ENCODE measurements at regions not wholly inside any gene's neighbourhood (a gene's known extent, or its start where the extent isn't known, plus 50 kb on each side); places are given as distances from the start of the nearest gene placed in this dataset.
"Not testable (repeated sequence)": the region's sequence is repeated elsewhere in the genome, so short reads cannot be mapped to it uniquely, and the experiment has no call there.

- no peak overlapping the region for H3K27ac Mint-ChIP-seq
- H3K27me3 Mint-ChIP-seq, result peaks cover 4% of the 10 kb centered on the region
- H3K4me3 Mint-ChIP-seq, result no peak overlapping the region
- peaks cover 7% of the 10 kb centered on the region for H3K4me1 Mint-ChIP-seq (ENCODE audit: unreplicated experiment)
- no peak for DNase-seq (ENCODE audit: extremely low spot score, unreplicated experiment)
- peaks cover 5% of the 10 kb centered on the region for H3K9me3 Mint-ChIP-seq
- no peak for TF ChIP-seq CTCF (conservative IDR thresholded peaks at IDR 0.05)
- no peaks in the 10 kb centered on the region for H3K36me3 Mint-ChIP-seq
These were observed 111.2 kb upstream of the SETBP1 start for GRCh38 chr18:44569391-44570055.

GRCh38 chr18:44579028-44579702 lies 101.5 kb upstream of the SETBP1 start:
- peak; percentile 75 for TF ChIP-seq CTCF (conservative IDR thresholded peaks at IDR 0.05)
- Mint-ChIP-seq H3K27me3 (no peaks in the 10 kb centered on the region), H3K9me3 (no peaks in the 10 kb centered on the region), H3K4me1 (ENCODE audit: unreplicated experiment) (peaks cover 5% of the 10 kb centered on the region), H3K4me3 (no peak overlapping the region), H3K27ac (no peak overlapping the region), H3K36me3 (no peaks in the 10 kb centered on the region)
- DNase-seq (ENCODE audit: extremely low spot score, unreplicated experiment), result no peak

GRCh38 chr18:44579745-44580144 lies 100.9 kb upstream of the SETBP1 start:
- TF ChIP-seq CTCF (conservative IDR thresholded peaks at IDR 0.05), result no peak

GRCh38 chr18:44580159-44580558 lies 100.5 kb upstream of the SETBP1 start:
- no peak for TF ChIP-seq CTCF (conservative IDR thresholded peaks at IDR 0.05)
- Mint-ChIP-seq H3K4me3 (no peak overlapping the region), H3K4me1 (ENCODE audit: unreplicated experiment) (peaks cover 5% of the 10 kb centered on the region), H3K9me3 (no peaks in the 10 kb centered on the region), H3K36me3 (no peaks in the 10 kb centered on the region), H3K27me3 (no peaks in the 10 kb centered on the region), H3K27ac (no peak overlapping the region)
- DNase-seq (ENCODE audit: extremely low spot score, unreplicated experiment), result no peak

More at GRCh38 chr18:44579745-44580144, 100.9 kb upstream of the SETBP1 start:
- Mint-ChIP-seq H3K27me3 (no peaks in the 10 kb centered on the region), H3K27ac (no peak overlapping the region), H3K4me3 (no peak overlapping the region), H3K9me3 (no peaks in the 10 kb centered on the region), H3K36me3 (no peaks in the 10 kb centered on the region), H3K4me1 (ENCODE audit: unreplicated experiment) (peaks cover 5% of the 10 kb centered on the region)
- no peak for DNase-seq (ENCODE audit: extremely low spot score, unreplicated experiment)

GRCh38 chr18:44580782-44581181 lies 99.9 kb upstream of the SETBP1 start:
- not testable (repeated sequence) for H3K27me3 Mint-ChIP-seq; H3K27ac Mint-ChIP-seq; H3K4me3 Mint-ChIP-seq; H3K4me1 Mint-ChIP-seq (ENCODE audit: unreplicated experiment); H3K9me3 Mint-ChIP-seq; DNase-seq (ENCODE audit: extremely low spot score, unreplicated experiment); H3K36me3 Mint-ChIP-seq

GRCh38 chr18:44582456-44582855 lies 98.2 kb upstream of the SETBP1 start:
- Mint-ChIP-seq H3K4me1 (ENCODE audit: unreplicated experiment) (peaks cover 5% of the 10 kb centered on the region), H3K4me3 (no peak overlapping the region), H3K9me3 (no peaks in the 10 kb centered on the region), H3K36me3 (no peaks in the 10 kb centered on the region), H3K27me3 (no peaks in the 10 kb centered on the region), H3K27ac (no peak overlapping the region)
- DNase-seq (ENCODE audit: extremely low spot score, unreplicated experiment), result no peak
- no peak for TF ChIP-seq CTCF (conservative IDR thresholded peaks at IDR 0.05)
